Esophagus (tissue), 2 donors: ENCODE measurements at regions not wholly inside any gene's neighbourhood (a gene's known extent, or its start where the extent isn't known, plus 50 kb on each side); places are given as distances from the start of the nearest gene placed in this dataset.
"Not testable (repeated sequence)": the region's sequence is repeated elsewhere in the genome, so short reads cannot be mapped to it uniquely, and the experiment has no call there.

ENCODE experiments used
- H3K27ac ChIP-seq, 2 donors: one replicate each; pipeline ENCODE4 v1.5.1; 2013; ENCODE audit warnings: low read depth in 2 of 2, mild to moderate bottlenecking in 2 of 2, inconsistent platforms in 1 of 2, low read length in 1 of 2, moderate library complexity in 1 of 2
- H3K27me3 ChIP-seq, 2 donors: one replicate each; pipeline ENCODE4 v1.6.1; 2013; ENCODE audit warnings: low read length in 2 of 2, control low read depth in 1 of 2, mild to moderate bottlenecking in 1 of 2; ENCODE audit not compliant: insufficient read depth in 2 of 2, control insufficient read depth in 1 of 2
- H3K36me3 ChIP-seq, 2 donors: one replicate each; pipeline ENCODE4 v1.6.1; 2013; ENCODE audit warnings: low read length in 1 of 2; ENCODE audit not compliant: control insufficient read depth in 2 of 2, insufficient read depth in 2 of 2
- H3K4me1 ChIP-seq, 2 donors: one replicate each; pipeline ENCODE4 v1.6.1; 2013; ENCODE audit warnings: low read length in 1 of 2; ENCODE audit not compliant: control insufficient read depth in 2 of 2, insufficient read depth in 2 of 2
- H3K4me3 ChIP-seq, 2 donors: one replicate each; pipeline ENCODE4 v1.5.1; 2013; ENCODE audit warnings: low read length in 2 of 2, mild to moderate bottlenecking in 2 of 2, low read depth in 1 of 2, moderate library complexity in 1 of 2
- H3K9me3 ChIP-seq, 2 donors: one replicate each; pipeline ENCODE4 v1.6.1; 2013; ENCODE audit warnings: mild to moderate bottlenecking in 2 of 2, low read depth in 1 of 2, low read length in 1 of 2, moderate library complexity in 1 of 2; ENCODE audit not compliant: control insufficient read depth in 2 of 2, insufficient read depth in 1 of 2
- WGBS, 2 donors: extraction: QIAGEN DNeasy Blood & Tissue Kit; methylation state at CpG; one replicate each; pipeline ENCODE4 v1.1.7; 2013; 5-methylcytosine and 5-hydroxymethylcytosine counted together
- donor health status: healthy with polysubstance abuse.
- donor health status: Bipolar disorder and iron deficiency.

GRCh38 chr12:105604281-105604680 lies 273.8 kb downstream of the C12orf75 start:
- H3K9me3 ChIP-seq, H3K36me3 ChIP-seq, H3K27ac ChIP-seq, H3K27me3 ChIP-seq, H3K4me3 ChIP-seq, H3K4me1 ChIP-seq: not testable (repeated sequence)
- WGBS, 2 donors = 58% methylated on average over 3 of the region's 3 CpGs

- not testable (repeated sequence) for H3K4me3 ChIP-seq, H3K9me3 ChIP-seq, H3K4me1 ChIP-seq, H3K36me3 ChIP-seq, H3K27me3 ChIP-seq, H3K27ac ChIP-seq
- WGBS, 2 donors = 89 to 99% methylated on average over 1 of the region's 1 CpG
These were observed 276.1 kb downstream of the C12orf75 start for GRCh38 chr12:105606613-105607012.

GRCh38 chr12:105609001-105609400 lies 278.5 kb downstream of the C12orf75 start:
- not testable (repeated sequence) for H3K4me1 ChIP-seq
- WGBS, 2 donors = 70 to 78% methylated on average over 3 of the region's 3 CpGs

GRCh38 chr12:105610459-105610858 lies 280.0 kb downstream of the C12orf75 start:
- Histone ChIP-seq H3K9me3 (no peaks in the 10 kb centered on the region), H3K4me3 (no peak overlapping the region), H3K27me3 (no peaks in the 10 kb centered on the region), H3K4me1 (no peaks in the 10 kb centered on the region), H3K27ac (no peak overlapping the region), H3K36me3 (no peaks in the 10 kb centered on the region)
- 65 to 84% methylated on average over 5 of the region's 5 CpGs for WGBS, 2 donors

More at GRCh38 chr12:105609001-105609400, 278.5 kb downstream of the C12orf75 start:
- not testable (repeated sequence) for H3K27ac ChIP-seq, H3K36me3 ChIP-seq, H3K27me3 ChIP-seq, H3K9me3 ChIP-seq, H3K4me3 ChIP-seq

GRCh38 chr12:105611340-105611739 lies 280.8 kb downstream of the C12orf75 start:
- peaks cover 0 to 1% of the 10 kb centered on the region in 2 donors for H3K4me1 ChIP-seq
- WGBS, 2 donors = 49 to 67% methylated on average over 3 of the region's 3 CpGs
- H3K27ac ChIP-seq = no peak overlapping the region
- H3K27me3 ChIP-seq = no peaks in the 10 kb centered on the region
- no peaks in the 10 kb centered on the region for H3K36me3 ChIP-seq
- H3K9me3 ChIP-seq = no peaks in the 10 kb centered on the region
- no peak overlapping the region for H3K4me3 ChIP-seq

- Histone ChIP-seq H3K36me3 (no peaks in the 10 kb centered on the region), H3K27ac (no peak overlapping the region), H3K27me3 (no peaks in the 10 kb centered on the region), H3K9me3 (no peaks in the 10 kb centered on the region), H3K4me3 (no peak overlapping the region), H3K4me1 (peaks cover 2% of the 10 kb centered on the region in 2 donors)
- 87 to 88% methylated on average over 4 of the region's 4 CpGs for WGBS, 2 donors
These were observed 282.8 kb downstream of the C12orf75 start for GRCh38 chr12:105613269-105613668.

GRCh38 chr12:105613887-105614286 lies 283.4 kb downstream of the C12orf75 start:
- H3K36me3 ChIP-seq = no peaks in the 10 kb centered on the region
- no peaks in the 10 kb centered on the region for H3K9me3 ChIP-seq
- no peak overlapping the region for H3K4me3 ChIP-seq
- no peaks in the 10 kb centered on the region for H3K27me3 ChIP-seq
- peaks cover 2% of the 10 kb centered on the region in 2 donors for H3K4me1 ChIP-seq
- H3K27ac ChIP-seq = no peak overlapping the region
- 67 to 74% methylated on average over 3 of the region's 3 CpGs for WGBS, 2 donors

GRCh38 chr12:105616971-105617540 lies 286.6 kb downstream of the C12orf75 start:
- Histone ChIP-seq H3K27ac (no peak overlapping the region), H3K4me3 (no peak overlapping the region), H3K9me3 (no peaks in the 10 kb centered on the region), H3K27me3 (no peaks in the 10 kb centered on the region), H3K36me3 (no peaks in the 10 kb centered on the region), H3K4me1 (peaks cover 2% of the 10 kb centered on the region in 2 donors)
- 41 to 43% methylated on average over 7 of the region's 7 CpGs for WGBS, 2 donors

GRCh38 chr12:105622220-105622619 lies 291.7 kb downstream of the C12orf75 start:
- Histone ChIP-seq H3K4me1 (peaks cover 0 to 2% of the 10 kb centered on the region in 2 donors), H3K36me3 (no peaks in the 10 kb centered on the region), H3K4me3 (no peak overlapping the region), H3K27me3 (no peaks in the 10 kb centered on the region), H3K27ac (no peak overlapping the region), H3K9me3 (no peaks in the 10 kb centered on the region)
- WGBS, 2 donors = 46 to 62% methylated on average over 2 of the region's 2 CpGs

- 84 to 88% methylated on average over 9 of the region's 9 CpGs for WGBS, 2 donors
These were observed 292.6 kb downstream of the C12orf75 start for GRCh38 chr12:105622846-105623736.

More at GRCh38 chr12:105622846-105623736, 292.6 kb downstream of the C12orf75 start:
- H3K4me1 ChIP-seq = no peaks in the 10 kb centered on the region
- H3K9me3 ChIP-seq = no peaks in the 10 kb centered on the region
- H3K27me3 ChIP-seq = no peaks in the 10 kb centered on the region
- no peak overlapping the region for H3K27ac ChIP-seq
- no peaks in the 10 kb centered on the region for H3K36me3 ChIP-seq
- no peak overlapping the region for H3K4me3 ChIP-seq
